ENCODE measurements at regions not wholly inside any gene's neighbourhood (a gene's known extent, or its start where the extent isn't known, plus 50 kb on each side); places are given as distances from the start of the nearest gene placed in this dataset.
A peak's percentile ranks its signal among the peaks of the same experiment; 100 is the strongest.

GRCh38 chr5:30501065-30501464, 692.4 kb upstream of the CDH6 start:
- Histone ChIP-seq H3K4me2 (ENCODE audit: low read length, poor library complexity, severe bottlenecking) (no peak overlapping the region), H3K9me3 (ENCODE audit: control insufficient read depth, low read length) (no peaks in the 10 kb centered on the region), H4K91ac (ENCODE audit: low read length) (no peak overlapping the region), H2BK15ac (ENCODE audit: low read depth, poor library complexity, severe bottlenecking) (no peak overlapping the region), H2BK5ac (ENCODE audit: low read depth, low read length, poor library complexity, severe bottlenecking) (no peak overlapping the region), H3K79me1 (replicated peaks; ENCODE audit: low read length, poor library complexity, severe bottlenecking) (no peaks in the 10 kb centered on the region), H3K4me1 (ENCODE audit: control insufficient read depth, insufficient read depth, low read depth, low read length) (peaks cover 2% of the 10 kb centered on the region), H3K23ac (ENCODE audit: low read length in 2 of 2) (no peak overlapping the region), H2BK120ac (ENCODE audit: low read depth, low read length) (no peak overlapping the region), H3K4me3 (ENCODE audit: insufficient read depth in 1 of 2, low read depth in 1 of 2, low read length in 2 of 2) (no peak overlapping the region), H3K36me3 (ENCODE audit: control insufficient read depth in 1 of 2, insufficient read depth in 2 of 2, low read depth in 1 of 2, low read length in 2 of 2) (no peaks in the 10 kb centered on the region), H3K27ac (ENCODE audit: low read length, poor library complexity, severe bottlenecking) (no peak overlapping the region), H3K9ac (ENCODE audit: low read length) (no peak overlapping the region), H2AFZ (ENCODE audit: low read depth, low read length) (no peak overlapping the region), H3K18ac (ENCODE audit: low read depth in 1 of 2, low read length in 2 of 2) (no peak overlapping the region), H3K27me3 (ENCODE audit: control insufficient read depth in 1 of 2, insufficient read depth in 1 of 2, low read length in 2 of 2) (no peaks in the 10 kb centered on the region), H3K4ac (ENCODE audit: low read depth in 1 of 2, low read length in 2 of 2) (no peak overlapping the region), H2BK12ac (ENCODE audit: low read length in 2 of 2) (no peak overlapping the region), H4K8ac (ENCODE audit: low read length) (no peak overlapping the region), H3K14ac (ENCODE audit: low read length in 2 of 2) (no peak overlapping the region), H2AK5ac (ENCODE audit: low read length, severe bottlenecking) (no peak overlapping the region)
- no peak for DNase-seq
- WGBS: 71% methylated on average over 2 of the region's 3 CpGs

- Histone ChIP-seq H3K27ac (ENCODE audit: low read length, poor library complexity, severe bottlenecking) (no peak overlapping the region), H3K4me1 (ENCODE audit: control insufficient read depth, insufficient read depth, low read depth, low read length) (peaks cover 2% of the 10 kb centered on the region), H3K4ac (ENCODE audit: low read depth in 1 of 2, low read length in 2 of 2) (no peak overlapping the region), H2BK120ac (ENCODE audit: low read depth, low read length) (no peak overlapping the region), H3K23ac (ENCODE audit: low read length in 2 of 2) (no peak overlapping the region), H2BK5ac (ENCODE audit: low read depth, low read length, poor library complexity, severe bottlenecking) (no peak overlapping the region), H3K79me1 (replicated peaks; ENCODE audit: low read length, poor library complexity, severe bottlenecking) (no peaks in the 10 kb centered on the region), H3K36me3 (ENCODE audit: control insufficient read depth in 1 of 2, insufficient read depth in 2 of 2, low read depth in 1 of 2, low read length in 2 of 2) (no peaks in the 10 kb centered on the region), H3K18ac (ENCODE audit: low read depth in 1 of 2, low read length in 2 of 2) (no peak overlapping the region), H3K4me3 (ENCODE audit: insufficient read depth in 1 of 2, low read depth in 1 of 2, low read length in 2 of 2) (no peak overlapping the region), H3K4me2 (ENCODE audit: low read length, poor library complexity, severe bottlenecking) (no peak overlapping the region), H4K8ac (ENCODE audit: low read length) (no peak overlapping the region), H4K91ac (ENCODE audit: low read length) (no peak overlapping the region), H3K27me3 (ENCODE audit: control insufficient read depth in 1 of 2, insufficient read depth in 1 of 2, low read length in 2 of 2) (no peaks in the 10 kb centered on the region), H3K9ac (ENCODE audit: low read length) (no peak overlapping the region), H3K9me3 (ENCODE audit: control insufficient read depth, low read length) (no peaks in the 10 kb centered on the region), H3K14ac (ENCODE audit: low read length in 2 of 2) (no peak overlapping the region), H2AK5ac (ENCODE audit: low read length, severe bottlenecking) (peak overlapping the region; percentile 9), H2BK12ac (ENCODE audit: low read length in 2 of 2) (no peak overlapping the region), H2BK15ac (ENCODE audit: low read depth, poor library complexity, severe bottlenecking) (no peak overlapping the region), H2AFZ (ENCODE audit: low read depth, low read length) (no peak overlapping the region)
- DNase-seq: no peak
- 100% methylated on average over 1 of the region's 2 CpGs for WGBS
These were observed 693.0 kb upstream of the CDH6 start for GRCh38 chr5:30500513-30500912.

DNA sequence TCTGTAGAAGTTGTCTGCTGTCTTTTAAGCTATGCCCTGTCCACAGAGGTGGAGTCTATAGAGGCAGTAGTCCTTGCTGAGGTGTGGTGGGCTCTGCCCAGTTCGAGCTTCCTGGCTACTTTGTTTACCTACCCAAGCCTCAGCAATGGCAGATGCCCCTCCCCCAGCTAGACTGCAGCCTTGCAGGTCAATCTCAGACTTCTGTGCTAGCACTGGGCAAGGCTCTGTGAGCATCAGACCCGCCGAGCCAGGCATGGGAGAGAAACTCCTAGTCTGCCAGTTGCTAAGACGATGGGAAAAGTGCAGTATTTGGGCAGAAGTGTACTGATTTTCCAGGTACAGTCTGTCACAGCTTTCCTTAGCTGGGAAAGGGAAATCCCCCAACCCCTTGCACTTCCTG, 694.1 kb upstream of the CDH6 start:
- no peak for DNase-seq
- WGBS: 78% methylated on average over 4 of the region's 4 CpGs

GRCh38 chr5:30498972-30499371, 694.5 kb upstream of the CDH6 start:
- no peak overlapping the region for H2BK5ac ChIP-seq (ENCODE audit: low read depth, low read length, poor library complexity, severe bottlenecking)
- no peak overlapping the region for H2AK5ac ChIP-seq (ENCODE audit: low read length, severe bottlenecking)
- no peak overlapping the region for H3K14ac ChIP-seq (ENCODE audit: low read length in 2 of 2)
- no peak overlapping the region for H2BK15ac ChIP-seq (ENCODE audit: low read depth, poor library complexity, severe bottlenecking)
- H3K9me3 ChIP-seq (ENCODE audit: control insufficient read depth, low read length): no peaks in the 10 kb centered on the region
- no peak overlapping the region for H2AFZ ChIP-seq (ENCODE audit: low read depth, low read length)
- H4K8ac ChIP-seq (ENCODE audit: low read length): no peak overlapping the region
- 31% methylated on average over 1 of the region's 1 CpG for WGBS
- no peaks in the 10 kb centered on the region for H3K79me1 ChIP-seq (replicated peaks; ENCODE audit: low read length, poor library complexity, severe bottlenecking)
- no peak for DNase-seq
- H3K23ac ChIP-seq (ENCODE audit: low read length in 2 of 2): no peak overlapping the region
- H2BK120ac ChIP-seq (ENCODE audit: low read depth, low read length): no peak overlapping the region
- no peak overlapping the region for H3K18ac ChIP-seq (ENCODE audit: low read depth in 1 of 2, low read length in 2 of 2)
- no peak overlapping the region for H4K91ac ChIP-seq (ENCODE audit: low read length)
- H3K4me3 ChIP-seq (ENCODE audit: insufficient read depth in 1 of 2, low read depth in 1 of 2, low read length in 2 of 2): no peak overlapping the region
- no peak overlapping the region for H3K27ac ChIP-seq (ENCODE audit: low read length, poor library complexity, severe bottlenecking)
- no peak overlapping the region for H3K4me2 ChIP-seq (ENCODE audit: low read length, poor library complexity, severe bottlenecking)
- no peak overlapping the region for H3K9ac ChIP-seq (ENCODE audit: low read length)
- no peak overlapping the region for H3K4ac ChIP-seq (ENCODE audit: low read depth in 1 of 2, low read length in 2 of 2)
- no peak overlapping the region for H2BK12ac ChIP-seq (ENCODE audit: low read length in 2 of 2)
- H3K27me3 ChIP-seq (ENCODE audit: control insufficient read depth in 1 of 2, insufficient read depth in 1 of 2, low read length in 2 of 2): no peaks in the 10 kb centered on the region
- H3K36me3 ChIP-seq (ENCODE audit: control insufficient read depth in 1 of 2, insufficient read depth in 2 of 2, low read depth in 1 of 2, low read length in 2 of 2): no peaks in the 10 kb centered on the region
- H3K4me1 ChIP-seq (ENCODE audit: control insufficient read depth, insufficient read depth, low read depth, low read length): no peaks in the 10 kb centered on the region

More for the DNA sequence above, 694.1 kb upstream of the CDH6 start:
- Histone ChIP-seq H4K91ac (ENCODE audit: low read length) (no peak overlapping the region), H2AFZ (ENCODE audit: low read depth, low read length) (no peak overlapping the region), H3K4ac (ENCODE audit: low read depth in 1 of 2, low read length in 2 of 2) (no peak overlapping the region), H2AK5ac (ENCODE audit: low read length, severe bottlenecking) (peak overlapping the region; percentile 0), H3K23ac (ENCODE audit: low read length in 2 of 2) (no peak overlapping the region), H3K27ac (ENCODE audit: low read length, poor library complexity, severe bottlenecking) (no peak overlapping the region), H3K9ac (ENCODE audit: low read length) (no peak overlapping the region), H3K4me1 (ENCODE audit: control insufficient read depth, insufficient read depth, low read depth, low read length) (peaks cover 2% of the 10 kb centered on the region), H3K18ac (ENCODE audit: low read depth in 1 of 2, low read length in 2 of 2) (no peak overlapping the region), H2BK120ac (ENCODE audit: low read depth, low read length) (no peak overlapping the region), H3K4me2 (ENCODE audit: low read length, poor library complexity, severe bottlenecking) (no peak overlapping the region), H2BK15ac (ENCODE audit: low read depth, poor library complexity, severe bottlenecking) (no peak overlapping the region), H3K27me3 (ENCODE audit: control insufficient read depth in 1 of 2, insufficient read depth in 1 of 2, low read length in 2 of 2) (no peaks in the 10 kb centered on the region), H4K8ac (ENCODE audit: low read length) (no peak overlapping the region), H3K9me3 (ENCODE audit: control insufficient read depth, low read length) (no peaks in the 10 kb centered on the region), H2BK12ac (ENCODE audit: low read length in 2 of 2) (no peak overlapping the region), H3K36me3 (ENCODE audit: control insufficient read depth in 1 of 2, insufficient read depth in 2 of 2, low read depth in 1 of 2, low read length in 2 of 2) (no peaks in the 10 kb centered on the region), H3K14ac (ENCODE audit: low read length in 2 of 2) (no peak overlapping the region), H3K4me3 (ENCODE audit: insufficient read depth in 1 of 2, low read depth in 1 of 2, low read length in 2 of 2) (no peak overlapping the region), H3K79me1 (replicated peaks; ENCODE audit: low read length, poor library complexity, severe bottlenecking) (no peaks in the 10 kb centered on the region), H2BK5ac (ENCODE audit: low read depth, low read length, poor library complexity, severe bottlenecking) (no peak overlapping the region)
